ENCODE measurements at regions not wholly inside any gene's neighbourhood (a gene's known extent, or its start where the extent isn't known, plus 50 kb on each side); places are given as distances from the start of the nearest gene placed in this dataset.
"Not testable (repeated sequence)": the region's sequence is repeated elsewhere in the genome, so short reads cannot be mapped to it uniquely, and the experiment has no call there.

- no peak for DNase-seq (ENCODE audit: low spot score)
These were observed 316.7 kb downstream of the OTUD1 start for GRCh38 chr10:23755556-23755955.

- no peak for DNase-seq (ENCODE audit: low spot score)
These were observed 329.4 kb downstream of the OTUD1 start for GRCh38 chr10:23768281-23768680.

GRCh38 chr10:23777153-23777552 lies 338.3 kb downstream of the OTUD1 start:
- no peak for DNase-seq (ENCODE audit: low spot score)

- no peak for DNase-seq (ENCODE audit: low spot score)
These were observed 340.4 kb downstream of the OTUD1 start for GRCh38 chr10:23779301-23779700.

- no peak for DNase-seq (ENCODE audit: low spot score)
These were observed 341.5 kb downstream of the OTUD1 start for GRCh38 chr10:23780331-23780730.

GRCh38 chr10:23786594-23786993 lies 347.7 kb downstream of the OTUD1 start:
- DNase-seq (ENCODE audit: low spot score), result no peak

- no peak for DNase-seq (ENCODE audit: low spot score)
These were observed 354.7 kb downstream of the OTUD1 start for GRCh38 chr10:23793577-23793976.

- not testable (repeated sequence) for DNase-seq (ENCODE audit: low spot score)
These were observed 358.6 kb downstream of the OTUD1 start for GRCh38 chr10:23797452-23797851.

- no peak for DNase-seq (ENCODE audit: low spot score)
These were observed 365.2 kb downstream of the OTUD1 start for GRCh38 chr10:23804125-23804524.

- no peak for DNase-seq (ENCODE audit: low spot score)
These were observed 374.8 kb downstream of the OTUD1 start for GRCh38 chr10:23813687-23814086.

- DNase-seq (ENCODE audit: low spot score), result no peak
These were observed 379.6 kb downstream of the OTUD1 start for GRCh38 chr10:23818484-23818883.

- DNase-seq (ENCODE audit: low spot score), result no peak
These were observed 381.9 kb downstream of the OTUD1 start for GRCh38 chr10:23820792-23821191.

- no peak for DNase-seq (ENCODE audit: low spot score)
These were observed 384.1 kb upstream of the KIAA1217 start for GRCh38 chr10:23824822-23825221.

GRCh38 chr10:23826421-23826820 lies 382.5 kb upstream of the KIAA1217 start:
- DNase-seq (ENCODE audit: low spot score), result peak; percentile 3

GRCh38 chr10:23829556-23829955 lies 379.4 kb upstream of the KIAA1217 start:
- DNase-seq (ENCODE audit: low spot score), result no peak

GRCh38 chr10:23834091-23834490 lies 374.8 kb upstream of the KIAA1217 start:
- DNase-seq (ENCODE audit: low spot score), result no peak

- DNase-seq (ENCODE audit: low spot score), result no peak
These were observed 358.3 kb upstream of the KIAA1217 start for GRCh38 chr10:23850631-23851030.

GRCh38 chr10:23859598-23859997 lies 349.3 kb upstream of the KIAA1217 start:
- no peak for DNase-seq (ENCODE audit: low spot score)

- DNase-seq (ENCODE audit: low spot score), result no peak
These were observed 344.2 kb upstream of the KIAA1217 start for GRCh38 chr10:23864631-23865147.

- DNase-seq (ENCODE audit: low spot score), result not testable (repeated sequence)
These were observed 342.0 kb upstream of the KIAA1217 start for GRCh38 chr10:23866985-23867384.

- no peak for DNase-seq (ENCODE audit: low spot score)
These were observed 340.8 kb upstream of the KIAA1217 start for GRCh38 chr10:23868121-23868520.

GRCh38 chr10:23869548-23869947 lies 339.4 kb upstream of the KIAA1217 start:
- no peak for DNase-seq (ENCODE audit: low spot score)

- no peak for DNase-seq (ENCODE audit: low spot score)
These were observed 338.9 kb upstream of the KIAA1217 start for GRCh38 chr10:23869996-23870395.
